Hypothalamus (tissue), 51 donors: ENCODE measurements at regions not wholly inside any gene's neighbourhood (a gene's known extent, or its start where the extent isn't known, plus 50 kb on each side); places are given as distances from the start of the nearest gene placed in this dataset.

ENCODE experiments used
- DNase-seq, 51 donors: peaks; one replicate each; lab custom pipeline; 2025; lab: John Stamatoyannopoulos, UW

DNA sequence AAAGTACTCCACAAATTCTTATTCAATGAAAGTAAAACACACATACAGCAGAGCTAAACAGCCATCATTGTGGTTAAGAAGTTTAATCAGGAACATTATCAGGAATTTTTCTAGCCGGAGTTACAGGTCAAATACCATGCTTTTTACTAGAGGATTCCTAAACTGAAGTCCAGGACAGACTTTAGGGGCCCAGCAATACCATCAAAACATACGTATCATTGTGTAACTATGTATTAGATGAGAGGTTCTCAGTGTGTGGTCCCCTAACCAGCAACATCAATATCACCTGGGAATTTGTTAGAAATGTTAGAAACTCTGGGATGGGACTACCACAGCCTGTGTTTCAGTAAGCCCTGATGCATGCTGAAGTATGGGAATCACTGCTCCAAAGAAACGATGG, 404.2 kb upstream of the IL12A start:
- no peak for DNase-seq

DNA sequence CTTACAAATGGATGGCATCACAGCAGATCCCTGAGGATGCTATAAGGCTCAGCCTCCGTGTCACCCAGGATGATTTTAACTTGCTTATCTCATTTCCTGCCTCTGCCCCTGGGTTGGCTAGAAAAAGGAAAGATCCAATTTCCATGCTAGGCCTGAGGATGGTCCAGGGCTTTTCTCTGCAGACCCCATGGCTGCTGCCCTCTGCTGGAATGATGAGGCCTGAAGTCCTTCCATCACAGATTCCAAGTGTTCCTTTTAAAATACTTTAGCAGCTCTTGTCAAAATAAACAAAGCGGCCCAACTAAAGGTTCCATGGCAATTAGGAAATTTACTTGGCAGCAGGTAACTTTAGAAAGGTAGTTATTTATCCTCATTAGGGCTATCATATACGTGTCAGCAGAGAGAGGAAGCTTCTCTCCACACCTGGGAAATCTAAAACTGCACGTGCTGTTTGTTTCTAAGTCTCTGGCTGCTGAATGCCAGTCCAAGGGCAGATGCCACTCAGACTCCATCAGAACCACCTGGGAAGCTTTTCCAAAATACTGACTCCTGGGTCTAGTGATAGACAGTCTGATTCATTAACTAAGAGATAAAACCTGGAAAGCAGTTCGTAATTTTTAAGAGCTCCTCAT, 401.9 kb upstream of the IL12A start:
- DNase-seq = peak in 21 of 51 donors; percentile 0 to 27 (median 6)

DNA sequence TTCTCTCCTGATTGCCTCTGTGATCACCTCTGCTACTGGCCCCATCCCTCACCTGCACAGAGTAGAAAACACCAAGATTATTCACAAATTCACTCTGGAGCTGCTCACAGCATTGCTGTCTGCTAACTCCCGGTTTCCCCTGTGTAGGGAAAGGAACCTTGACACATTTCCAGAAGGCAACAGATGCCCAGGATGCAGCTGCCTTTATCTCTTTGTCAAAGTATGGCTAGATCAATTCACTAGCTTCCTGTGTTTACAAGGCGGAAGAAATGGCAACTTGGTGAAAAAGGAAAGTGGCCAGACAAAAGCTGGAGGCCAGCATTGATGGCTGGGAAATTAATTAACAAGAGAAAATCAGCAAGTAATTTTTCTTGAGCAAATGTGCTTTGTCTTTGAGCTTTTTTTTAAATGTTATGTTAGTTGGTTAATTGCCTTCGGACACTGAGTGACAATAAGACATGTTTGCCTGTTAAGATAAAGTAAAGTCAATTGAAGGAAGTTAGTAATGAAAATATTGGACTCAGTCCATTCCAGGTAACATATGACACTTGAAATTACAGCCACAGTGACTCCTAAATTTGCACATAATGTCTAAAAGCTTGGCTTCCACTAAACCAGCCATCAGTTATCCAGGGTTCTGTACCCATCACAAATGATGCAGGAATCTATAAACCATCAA, 394.6 kb upstream of the IL12A start:
- no peak for DNase-seq

DNA sequence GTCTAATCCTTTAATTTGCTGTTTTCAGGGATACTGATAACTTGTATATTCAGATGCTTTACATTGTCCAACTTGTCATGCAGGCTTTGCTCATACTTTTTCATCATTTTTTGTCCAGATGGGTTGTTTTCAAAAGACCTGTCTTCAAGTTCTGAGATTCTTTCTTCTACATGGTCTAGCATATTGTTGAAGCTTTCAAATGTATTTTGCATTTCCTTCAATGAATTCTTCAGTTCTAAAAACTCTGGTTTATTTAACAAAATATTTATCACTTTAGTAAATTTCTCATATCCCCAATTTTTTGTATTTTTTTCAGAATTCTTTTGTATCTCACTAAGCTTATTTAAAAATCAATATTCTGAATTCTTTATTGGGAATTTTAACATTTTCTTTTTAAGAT, 388.3 kb upstream of the IL12A start:
- no peak for DNase-seq

DNA sequence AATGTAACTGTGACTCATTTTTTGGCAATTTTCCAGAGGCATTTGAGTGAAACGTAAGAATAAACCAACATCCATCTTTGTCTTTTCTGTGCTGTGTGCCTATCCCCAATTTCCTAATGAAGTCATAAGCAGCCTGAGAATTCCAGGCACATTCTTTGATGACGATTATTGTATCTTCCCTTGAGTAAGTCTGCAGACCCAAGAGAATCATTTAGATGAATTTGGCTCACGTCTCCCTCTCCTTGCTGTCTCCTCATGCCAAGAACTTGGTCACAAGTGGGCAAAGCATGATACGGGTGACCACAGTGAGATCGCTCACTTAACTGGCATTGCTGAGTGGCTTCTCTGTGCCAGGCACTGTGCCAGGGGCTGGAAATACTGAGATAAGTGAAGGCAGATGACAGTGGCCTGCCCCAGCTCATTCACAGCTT, 384.5 kb upstream of the IL12A start:
- no peak for DNase-seq

DNA sequence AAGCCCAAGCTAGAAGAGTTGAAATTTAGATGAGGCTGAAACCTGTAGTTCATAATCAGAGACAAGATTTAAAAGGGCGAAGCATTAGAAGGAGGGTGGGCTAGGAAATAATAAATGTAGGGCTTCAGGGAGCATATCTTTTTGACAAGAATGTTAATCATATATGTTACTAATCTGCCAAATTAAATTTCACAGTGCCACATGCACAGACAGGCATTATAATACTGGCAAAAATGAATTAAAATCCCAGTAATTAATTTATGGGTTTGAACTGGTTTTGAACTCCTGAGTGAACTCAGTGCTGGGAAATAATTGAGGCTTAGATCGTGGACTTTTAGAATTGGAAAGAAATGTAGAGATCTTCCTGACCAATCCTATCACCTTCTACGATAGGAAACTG, 383.5 kb upstream of the IL12A start:
- no peak for DNase-seq

DNA sequence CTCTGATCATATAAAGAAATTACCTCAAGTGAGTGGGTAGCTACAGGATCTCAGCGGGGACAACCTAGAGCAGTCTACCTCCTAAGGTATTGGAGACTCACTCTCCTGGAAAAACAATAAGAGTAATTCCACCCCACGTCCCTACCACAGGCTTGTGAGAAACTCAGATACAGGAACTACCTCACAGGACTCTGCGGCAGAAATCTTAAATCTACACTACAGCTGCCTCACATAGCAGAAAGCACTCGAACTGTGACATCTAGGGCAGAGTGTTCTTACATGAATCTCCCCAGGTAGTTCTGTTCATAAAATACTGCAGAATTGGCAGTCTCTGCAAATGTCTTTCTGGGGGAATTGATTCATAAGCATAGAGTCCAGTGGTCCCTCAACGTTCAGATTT, 382.9 kb upstream of the IL12A start:
- no peak for DNase-seq

DNA sequence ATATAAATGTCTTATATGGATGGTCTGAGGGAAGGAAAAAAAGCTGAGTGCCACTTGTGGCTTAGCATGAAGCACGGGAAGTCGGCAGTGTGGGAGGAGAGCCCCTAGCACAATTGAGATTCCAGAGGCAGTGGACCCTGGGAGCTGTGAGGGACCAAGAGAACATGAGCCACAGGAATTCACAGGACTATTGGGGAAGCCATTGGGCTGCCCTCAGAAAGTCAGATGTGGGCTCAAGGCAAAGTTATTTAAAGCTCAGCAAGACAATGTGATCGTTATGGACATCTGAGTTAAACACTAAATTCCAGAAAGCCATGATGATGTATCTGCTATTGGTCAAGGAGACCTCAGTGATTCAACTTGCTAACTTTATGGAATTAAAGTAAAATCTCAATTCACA, 380.8 kb upstream of the IL12A start:
- no peak for DNase-seq

DNA sequence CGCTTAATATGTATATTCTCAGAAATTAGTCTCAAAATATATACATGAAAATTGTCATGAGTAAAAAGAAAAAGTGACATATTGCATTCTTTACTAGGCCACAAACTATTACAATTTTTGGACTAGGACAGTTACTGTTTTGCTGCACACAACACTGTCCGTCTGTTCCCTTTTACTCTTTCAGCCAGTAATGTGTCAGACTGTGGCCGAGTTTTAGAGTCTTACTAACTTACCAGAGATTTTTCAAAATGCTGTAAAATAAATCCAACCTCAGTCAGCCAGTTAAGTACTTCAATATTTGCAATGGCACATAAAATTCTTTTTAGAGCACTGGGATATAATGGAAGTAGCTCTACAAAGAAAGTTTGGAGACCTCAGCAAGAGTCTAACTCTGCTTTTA, 380.3 kb upstream of the IL12A start:
- no peak for DNase-seq

DNA sequence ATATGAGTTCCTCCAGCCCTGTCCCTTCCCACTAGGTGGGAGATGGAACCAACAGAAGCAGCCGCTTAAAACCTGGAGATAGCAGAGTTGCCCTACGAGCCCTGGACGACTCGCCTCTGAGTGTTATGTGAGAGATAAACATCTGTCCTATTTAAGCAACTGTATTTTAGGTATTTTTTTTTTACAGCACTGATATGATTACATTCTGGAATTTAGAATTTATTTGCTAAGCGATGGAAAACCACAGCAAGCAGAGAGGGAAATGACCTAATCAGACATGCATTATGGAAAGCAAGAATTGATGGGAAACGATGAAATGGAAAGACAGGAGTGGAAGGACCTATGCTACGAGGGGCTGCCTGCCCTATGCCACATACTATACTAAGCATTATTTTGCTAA, 379.0 kb upstream of the IL12A start:
- DNase-seq = no peak

DNA sequence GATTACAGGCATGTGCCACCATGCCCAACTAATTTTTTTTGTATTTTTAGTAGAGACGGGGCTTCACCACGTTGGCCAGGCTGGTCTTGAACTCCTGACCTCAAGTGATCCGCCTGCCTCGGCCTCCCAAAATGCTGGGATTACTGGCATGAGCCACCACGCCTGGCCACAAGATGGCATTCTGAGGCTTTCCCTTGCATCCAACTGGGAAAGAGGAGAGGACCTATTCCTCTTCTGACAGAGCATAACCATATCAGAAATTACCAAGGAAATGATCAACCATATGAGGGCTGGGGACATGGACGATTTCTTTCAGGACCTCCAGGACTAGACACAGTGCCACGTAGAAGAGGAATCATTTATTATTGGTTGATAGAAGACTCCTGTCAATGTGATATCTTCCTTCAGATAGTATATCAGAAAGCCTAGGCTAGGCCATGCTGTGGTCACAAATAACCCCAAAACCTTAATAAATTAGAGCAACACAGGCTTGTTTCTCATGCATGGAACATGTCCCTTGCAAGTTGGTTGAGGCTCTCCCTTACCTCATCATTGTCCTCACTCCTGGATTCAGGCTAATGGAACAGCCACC, 372.3 kb upstream of the IL12A start:
- DNase-seq = peak in 17 of 51 donors; percentile 1 to 41 (median 6)

DNA sequence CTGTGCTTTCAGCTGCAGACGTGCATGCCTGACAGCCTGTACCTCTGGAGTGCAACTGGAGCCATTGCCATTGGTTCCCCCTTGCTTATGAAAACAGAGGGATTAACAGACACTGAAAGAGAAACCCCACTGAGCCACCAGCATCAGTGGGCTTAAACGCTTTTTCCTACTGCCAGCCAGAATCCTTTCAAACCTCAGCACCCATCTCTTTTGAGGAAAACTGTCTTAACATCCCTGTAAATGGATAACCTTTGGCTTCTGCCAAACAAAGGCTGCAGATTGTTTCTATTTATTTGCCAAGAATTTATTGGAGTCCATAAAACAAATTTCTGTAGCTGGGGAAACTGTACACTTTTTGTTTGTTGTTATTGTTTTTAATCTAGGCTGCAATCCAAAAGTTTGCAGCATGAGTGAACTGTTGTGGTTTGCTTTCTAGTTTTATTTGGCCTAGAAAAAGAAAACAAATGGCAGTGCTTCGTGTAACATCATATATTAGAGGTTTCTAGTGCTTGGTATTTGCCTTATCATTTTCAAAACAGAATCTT, 369.2 kb upstream of the IL12A start:
- no peak for DNase-seq

DNA sequence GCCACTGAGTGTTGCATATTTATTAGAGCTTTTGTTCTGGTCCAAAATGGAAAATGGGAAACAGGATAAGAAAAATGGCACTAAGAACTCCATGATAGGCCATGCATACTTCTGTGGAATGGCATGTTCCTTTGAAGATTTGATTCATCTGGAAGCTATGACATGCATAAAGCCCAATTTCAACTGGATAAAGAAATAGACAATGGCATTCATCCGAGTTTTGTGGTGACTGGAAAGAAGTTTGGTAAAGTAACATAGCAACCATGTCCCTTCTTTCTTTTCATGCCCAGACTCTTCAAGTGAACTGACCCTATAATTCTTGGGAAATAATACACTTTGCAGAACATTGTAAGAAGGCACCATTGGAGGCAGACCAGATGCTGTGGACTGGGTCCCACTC, 368.4 kb upstream of the IL12A start:
- DNase-seq = no peak

DNA sequence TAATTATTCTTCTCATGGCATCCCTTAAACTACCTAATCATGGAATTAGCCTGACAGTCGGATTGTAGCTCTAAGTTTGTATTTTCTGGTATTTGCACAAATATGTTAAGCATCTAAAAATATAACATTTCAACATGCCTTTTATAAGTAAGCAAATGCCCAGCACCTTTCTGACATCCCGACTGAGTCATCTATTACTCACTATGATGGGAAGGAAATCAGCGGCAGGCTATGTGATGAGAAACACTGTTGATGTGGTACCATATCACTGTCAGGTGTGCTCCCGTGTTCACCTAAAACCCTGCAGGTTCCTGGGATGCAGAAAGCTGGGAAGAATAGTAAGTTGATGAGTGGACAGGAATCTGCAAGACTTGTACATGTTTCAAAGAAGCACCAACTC, 367.8 kb upstream of the IL12A start:
- no peak for DNase-seq

DNA sequence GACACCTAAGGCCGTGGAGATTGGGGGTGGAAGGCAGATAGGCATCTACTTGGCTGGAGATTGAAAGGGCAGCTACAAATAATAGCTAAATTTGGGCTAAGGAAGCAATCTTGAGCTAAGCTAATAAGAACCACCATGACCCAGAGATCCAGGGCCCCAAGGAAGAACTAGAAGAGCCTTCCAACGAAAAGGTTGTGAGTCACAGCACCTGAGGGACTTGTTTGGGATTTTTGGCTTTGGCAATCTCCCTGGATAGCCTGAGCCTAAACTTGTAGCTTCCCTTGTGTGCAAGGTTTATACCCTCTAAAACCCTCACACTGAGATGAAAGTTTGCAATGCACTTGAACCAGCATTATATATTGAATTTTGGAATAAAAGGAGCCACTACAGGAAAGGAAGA, 364.0 kb upstream of the IL12A start:
- no peak for DNase-seq

DNA sequence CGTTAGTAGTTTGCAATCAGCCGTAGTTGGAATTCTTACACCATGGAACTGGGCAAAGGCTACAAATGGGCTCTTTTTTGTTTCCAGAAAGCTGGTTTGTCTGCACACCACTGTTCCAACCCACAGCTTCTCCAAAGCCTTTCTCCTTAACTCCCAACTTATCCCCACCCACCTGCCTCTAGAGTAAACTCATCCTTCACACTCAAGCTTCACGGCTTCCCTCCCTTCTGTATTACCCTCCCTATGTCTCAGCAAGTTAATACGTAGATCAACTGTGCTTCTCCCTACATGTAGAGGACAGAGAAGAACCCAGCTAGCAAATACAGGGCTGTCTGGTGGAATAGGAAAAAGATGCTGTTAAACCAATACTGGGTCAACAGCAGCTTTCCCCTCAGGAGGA, 363.0 kb upstream of the IL12A start:
- no peak for DNase-seq

DNA sequence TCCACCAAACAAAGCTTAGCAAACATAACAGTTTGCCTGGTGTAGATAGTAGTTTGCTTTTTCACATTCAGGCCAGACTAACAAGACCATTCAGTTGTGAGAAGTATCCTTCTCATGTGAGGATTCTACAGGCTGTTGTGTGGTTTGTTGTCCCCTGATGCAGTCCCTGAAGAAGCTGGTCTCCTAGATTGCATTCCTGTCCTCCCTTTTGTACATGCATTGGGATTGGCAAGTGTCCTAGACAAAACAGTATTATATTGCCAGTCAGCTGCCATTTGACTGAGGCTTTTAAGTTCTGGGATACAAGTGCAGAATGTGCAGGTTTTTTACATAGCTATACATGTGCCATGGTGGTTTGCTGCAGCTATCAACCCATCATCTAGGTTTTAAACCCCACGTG, 362.0 kb upstream of the IL12A start:
- DNase-seq = no peak

DNA sequence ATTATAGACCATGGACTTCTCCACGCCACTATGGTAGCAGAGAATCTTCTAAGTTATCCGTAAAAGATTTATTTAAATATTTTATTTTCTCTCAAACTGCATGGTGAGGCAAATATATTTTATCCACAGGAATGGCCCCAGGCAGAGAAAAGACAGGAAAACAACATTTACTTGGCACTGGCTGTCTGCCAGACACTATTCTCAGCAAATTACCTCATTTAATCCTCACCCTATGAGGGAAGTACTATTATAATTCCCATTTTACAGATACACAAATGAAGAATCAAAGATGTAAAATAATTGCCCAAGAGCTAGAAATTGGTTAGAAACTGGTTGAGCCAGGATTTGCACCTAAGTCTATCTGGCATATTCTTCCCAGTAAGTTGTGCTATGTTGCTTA, 361.4 kb upstream of the IL12A start:
- DNase-seq = no peak

DNA sequence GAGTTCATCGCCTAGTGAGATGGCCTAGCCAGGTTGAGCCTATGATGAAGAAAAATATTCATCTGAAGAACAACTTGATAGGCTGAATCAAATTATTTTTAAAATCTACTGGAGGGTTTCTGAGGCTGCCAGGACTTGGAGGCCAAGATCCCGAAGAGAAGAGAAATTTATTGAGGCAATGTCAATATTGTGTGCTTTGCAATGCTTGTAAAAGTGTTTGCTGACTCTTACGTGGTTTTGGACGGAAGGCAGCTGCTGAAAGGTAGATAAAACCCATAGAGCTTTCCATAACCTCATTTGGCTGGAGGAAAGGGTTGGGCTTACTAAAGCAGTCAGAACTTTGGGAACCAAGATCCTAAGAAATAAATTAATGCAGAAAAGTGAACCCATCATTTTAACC, 361.0 kb upstream of the IL12A start:
- DNase-seq = no peak

DNA sequence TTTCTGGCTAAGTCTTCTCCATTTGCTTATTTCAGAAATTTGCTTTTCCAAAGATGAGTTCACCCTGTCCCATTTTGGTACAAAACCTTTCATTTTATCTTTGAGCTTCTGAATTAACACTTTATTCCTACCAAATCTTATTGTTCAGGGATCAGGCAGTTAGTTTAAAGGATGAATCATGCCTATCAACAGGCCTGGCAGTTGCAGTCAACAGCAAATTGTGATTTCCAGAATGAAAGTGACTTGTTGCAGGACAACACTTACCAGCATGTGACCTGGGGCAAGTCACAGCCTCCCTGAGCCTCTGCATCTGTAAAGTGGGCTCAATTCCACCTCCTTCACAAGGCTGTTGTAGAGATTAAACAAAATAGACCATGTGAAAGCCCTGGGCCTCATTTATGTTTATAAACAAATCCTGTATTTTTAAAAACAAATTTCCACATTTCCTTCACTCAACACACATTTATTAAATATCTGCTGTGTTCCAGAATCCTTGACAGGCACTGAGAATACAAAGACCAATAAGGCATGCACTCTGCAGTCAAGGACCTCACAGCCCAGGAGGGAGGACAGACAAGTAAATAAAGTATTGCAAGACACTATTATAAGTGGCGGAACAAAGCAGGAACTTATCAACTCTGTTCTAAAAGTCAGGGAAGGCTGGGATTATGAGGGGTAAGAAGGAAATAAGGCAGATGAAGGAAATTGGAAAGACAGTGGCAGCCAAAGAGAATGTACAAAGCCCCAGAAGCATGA, 359.1 kb upstream of the IL12A start:
- DNase-seq = no peak

DNA sequence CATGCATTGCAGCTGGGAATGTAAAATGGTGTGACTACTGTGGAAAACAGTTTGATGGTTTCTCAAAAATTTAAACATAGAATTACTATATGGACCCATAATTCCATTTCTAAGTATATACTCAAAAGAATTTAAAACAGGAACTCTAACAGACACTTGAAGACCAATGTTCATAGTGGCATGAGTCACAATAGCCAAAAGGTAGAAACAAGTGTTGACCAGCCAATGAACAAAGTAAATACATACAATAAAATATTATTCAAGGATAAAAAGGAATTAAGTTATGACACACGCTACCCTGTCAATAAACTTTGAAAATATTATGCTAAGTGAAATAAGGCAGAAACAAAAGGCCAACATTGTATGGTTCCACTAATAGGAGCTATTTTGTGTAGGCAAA, 357.4 kb upstream of the IL12A start:
- no peak for DNase-seq
